ENCODE measurements at regions not wholly inside any gene's neighbourhood (a gene's known extent, or its start where the extent isn't known, plus 50 kb on each side); places are given as distances from the start of the nearest gene placed in this dataset.

GRCh38 chr11:121761186-121761585 is 308.4 kb upstream of the SORL1-AS1 start:
- no peak for TF ChIP-seq CTCF (IDR thresholded peaks at IDR 0.05)
- TF ChIP-seq POLR2A (IDR thresholded peaks at IDR 0.05) = no peak

All from lower leg skin (tissue), 3 donors.